ENCODE measurements at regions not wholly inside any gene's neighbourhood (a gene's known extent, or its start where the extent isn't known, plus 50 kb on each side); places are given as distances from the start of the nearest gene placed in this dataset.

GRCh38 chr1:244974106-244974505 is 109.8 kb upstream of the HNRNPU start:
- no peak for TF ChIP-seq POLR2A (IDR thresholded peaks at IDR 0.05)
- no peak for TF ChIP-seq CTCF (IDR thresholded peaks at IDR 0.05)

All from adrenal gland (tissue), 5 donors.